Epithelial cell of esophagus (primary cell): ENCODE measurements at regions not wholly inside any gene's neighbourhood (a gene's known extent, or its start where the extent isn't known, plus 50 kb on each side); places are given as distances from the start of the nearest gene placed in this dataset.
"Not testable (repeated sequence)": the region's sequence is repeated elsewhere in the genome, so short reads cannot be mapped to it uniquely, and the experiment has no call there.

Experiments
- DNase-seq: peaks from one replicate; pipeline ENCODE4 v3.0.0; 2010; ENCODE audit warnings: low read depth
- H3K4me3 ChIP-seq: 2 replicates; pipeline ENCODE4 v1.5.1; 2011; ENCODE audit warnings: mild to moderate bottlenecking, low read length, control low read depth
- CTCF ChIP-seq: IDR thresholded peaks from 2 replicates; pipeline ENCODE4 v1.5.1; 2011; ENCODE audit warnings: low read depth, mild to moderate bottlenecking, low read length, control low read depth, inconsistent platforms; ENCODE audit not compliant: insufficient read depth; ENCODE audit errors: missing control alignments

- DNase-seq = no peak
- no peak for TF ChIP-seq CTCF
- H3K4me3 ChIP-seq = no peak overlapping the region
Observed at GRCh38 chr3:150341891-150342290, 66.2 kb upstream of the TSC22D2 start.

GRCh38 chr3:150336363-150336762 lies 71.7 kb upstream of the TSC22D2 start:
- DNase-seq, H3K4me3 ChIP-seq: not testable (repeated sequence)

GRCh38 chr3:150335631-150336030 lies 72.5 kb upstream of the TSC22D2 start:
- no peak for TF ChIP-seq CTCF
- no peak for DNase-seq
- H3K4me3 ChIP-seq = no peak overlapping the region

- no peak for TF ChIP-seq CTCF
- peak; percentile 47 for DNase-seq
- no peak overlapping the region for H3K4me3 ChIP-seq
Observed at GRCh38 chr3:150334974-150335373, 73.1 kb upstream of the TSC22D2 start.

- no peak for TF ChIP-seq CTCF
Observed at GRCh38 chr3:150333477-150333876, 74.6 kb upstream of the TSC22D2 start.

GRCh38 chr3:150331978-150332568 lies 76.0 kb upstream of the TSC22D2 start:
- DNase-seq = no peak
- no peak overlapping the region for H3K4me3 ChIP-seq
- no peak for TF ChIP-seq CTCF

More at GRCh38 chr3:150333477-150333876, 74.6 kb upstream of the TSC22D2 start:
- no peak for DNase-seq
- H3K4me3 ChIP-seq = no peak overlapping the region

- TF ChIP-seq CTCF = no peak
- no peak for DNase-seq
- H3K4me3 ChIP-seq = no peak overlapping the region
Observed at GRCh38 chr3:150330872-150331271, 77.2 kb upstream of the TSC22D2 start.
